GM23338 (cell line): ENCODE measurements at regions not wholly inside any gene's neighbourhood (a gene's known extent, or its start where the extent isn't known, plus 50 kb on each side); places are given as distances from the start of the nearest gene placed in this dataset.

Source experiments
- CREB1 ChIP-seq: fragments of 250-450 bp; sonication (Bioruptor Pico); IDR thresholded peaks from 2 replicates; pipeline ENCODE4 v1.5.0; 2020; ENCODE audit warnings: low read depth, mild to moderate bottlenecking, moderate library complexity
- TF ChIP-seq, protein P1 (sequence below), 2 experiments: fragments of 200-600 bp in 1 of 2; sonication (generic) in 1 of 2; conservative IDR thresholded peaks; 2 replicates each; pipeline versions ENCODE4 v1.5.1 to v1.6.1; 2016 to 2017; ENCODE audit warnings: antibody characterized with exemption in 2 of 2, low read depth in 2 of 2, mild to moderate bottlenecking in 2 of 2, moderate library complexity in 1 of 2
- TF ChIP-seq, protein P2 (sequence below): IDR thresholded peaks from 2 replicates; pipeline ENCODE4 v1.6.1; 2016; ENCODE audit warnings: antibody characterized with exemption
- TF ChIP-seq, protein P3 (sequence below): IDR thresholded peaks from one replicate; pipeline ENCODE4 v1.6.1; 2018; ENCODE audit warnings: antibody characterized with exemption; ENCODE audit not compliant: unreplicated experiment

DNA sequence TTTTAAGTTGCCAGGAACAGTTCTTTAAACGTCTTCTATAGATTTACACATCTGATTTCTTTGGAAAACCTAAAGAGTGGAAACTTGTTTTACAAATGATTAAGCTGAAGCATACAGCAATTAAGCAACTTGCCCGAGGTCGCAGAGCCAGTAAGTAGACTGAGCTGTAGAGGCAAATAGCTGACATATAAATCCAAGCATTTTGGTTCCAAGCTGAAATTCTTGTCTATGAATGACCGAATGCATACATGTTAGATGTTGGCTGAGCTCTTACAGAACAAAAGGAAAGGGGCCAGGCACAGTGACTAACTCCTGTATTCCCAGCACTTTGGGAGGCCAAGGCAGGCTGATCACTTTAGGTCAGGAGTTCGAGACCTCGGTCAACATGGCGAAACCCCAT is 101.8 kb upstream of the SGK1 start:
- no peak for TF ChIP-seq CREB1 (CRISPR knock-in tag)
- TF ChIP-seq, protein P1, sequence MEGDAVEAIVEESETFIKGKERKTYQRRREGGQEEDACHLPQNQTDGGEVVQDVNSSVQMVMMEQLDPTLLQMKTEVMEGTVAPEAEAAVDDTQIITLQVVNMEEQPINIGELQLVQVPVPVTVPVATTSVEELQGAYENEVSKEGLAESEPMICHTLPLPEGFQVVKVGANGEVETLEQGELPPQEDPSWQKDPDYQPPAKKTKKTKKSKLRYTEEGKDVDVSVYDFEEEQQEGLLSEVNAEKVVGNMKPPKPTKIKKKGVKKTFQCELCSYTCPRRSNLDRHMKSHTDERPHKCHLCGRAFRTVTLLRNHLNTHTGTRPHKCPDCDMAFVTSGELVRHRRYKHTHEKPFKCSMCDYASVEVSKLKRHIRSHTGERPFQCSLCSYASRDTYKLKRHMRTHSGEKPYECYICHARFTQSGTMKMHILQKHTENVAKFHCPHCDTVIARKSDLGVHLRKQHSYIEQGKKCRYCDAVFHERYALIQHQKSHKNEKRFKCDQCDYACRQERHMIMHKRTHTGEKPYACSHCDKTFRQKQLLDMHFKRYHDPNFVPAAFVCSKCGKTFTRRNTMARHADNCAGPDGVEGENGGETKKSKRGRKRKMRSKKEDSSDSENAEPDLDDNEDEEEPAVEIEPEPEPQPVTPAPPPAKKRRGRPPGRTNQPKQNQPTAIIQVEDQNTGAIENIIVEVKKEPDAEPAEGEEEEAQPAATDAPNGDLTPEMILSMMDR (conservative IDR thresholded peaks at IDR 0.05; ENCODE audit: low read depth in 2 of 2), result no peak
- TF ChIP-seq, protein P2, sequence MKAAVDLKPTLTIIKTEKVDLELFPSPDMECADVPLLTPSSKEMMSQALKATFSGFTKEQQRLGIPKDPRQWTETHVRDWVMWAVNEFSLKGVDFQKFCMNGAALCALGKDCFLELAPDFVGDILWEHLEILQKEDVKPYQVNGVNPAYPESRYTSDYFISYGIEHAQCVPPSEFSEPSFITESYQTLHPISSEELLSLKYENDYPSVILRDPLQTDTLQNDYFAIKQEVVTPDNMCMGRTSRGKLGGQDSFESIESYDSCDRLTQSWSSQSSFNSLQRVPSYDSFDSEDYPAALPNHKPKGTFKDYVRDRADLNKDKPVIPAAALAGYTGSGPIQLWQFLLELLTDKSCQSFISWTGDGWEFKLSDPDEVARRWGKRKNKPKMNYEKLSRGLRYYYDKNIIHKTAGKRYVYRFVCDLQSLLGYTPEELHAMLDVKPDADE, result no peak
- TF ChIP-seq, protein P3, sequence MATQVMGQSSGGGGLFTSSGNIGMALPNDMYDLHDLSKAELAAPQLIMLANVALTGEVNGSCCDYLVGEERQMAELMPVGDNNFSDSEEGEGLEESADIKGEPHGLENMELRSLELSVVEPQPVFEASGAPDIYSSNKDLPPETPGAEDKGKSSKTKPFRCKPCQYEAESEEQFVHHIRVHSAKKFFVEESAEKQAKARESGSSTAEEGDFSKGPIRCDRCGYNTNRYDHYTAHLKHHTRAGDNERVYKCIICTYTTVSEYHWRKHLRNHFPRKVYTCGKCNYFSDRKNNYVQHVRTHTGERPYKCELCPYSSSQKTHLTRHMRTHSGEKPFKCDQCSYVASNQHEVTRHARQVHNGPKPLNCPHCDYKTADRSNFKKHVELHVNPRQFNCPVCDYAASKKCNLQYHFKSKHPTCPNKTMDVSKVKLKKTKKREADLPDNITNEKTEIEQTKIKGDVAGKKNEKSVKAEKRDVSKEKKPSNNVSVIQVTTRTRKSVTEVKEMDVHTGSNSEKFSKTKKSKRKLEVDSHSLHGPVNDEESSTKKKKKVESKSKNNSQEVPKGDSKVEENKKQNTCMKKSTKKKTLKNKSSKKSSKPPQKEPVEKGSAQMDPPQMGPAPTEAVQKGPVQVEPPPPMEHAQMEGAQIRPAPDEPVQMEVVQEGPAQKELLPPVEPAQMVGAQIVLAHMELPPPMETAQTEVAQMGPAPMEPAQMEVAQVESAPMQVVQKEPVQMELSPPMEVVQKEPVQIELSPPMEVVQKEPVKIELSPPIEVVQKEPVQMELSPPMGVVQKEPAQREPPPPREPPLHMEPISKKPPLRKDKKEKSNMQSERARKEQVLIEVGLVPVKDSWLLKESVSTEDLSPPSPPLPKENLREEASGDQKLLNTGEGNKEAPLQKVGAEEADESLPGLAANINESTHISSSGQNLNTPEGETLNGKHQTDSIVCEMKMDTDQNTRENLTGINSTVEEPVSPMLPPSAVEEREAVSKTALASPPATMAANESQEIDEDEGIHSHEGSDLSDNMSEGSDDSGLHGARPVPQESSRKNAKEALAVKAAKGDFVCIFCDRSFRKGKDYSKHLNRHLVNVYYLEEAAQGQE, result no peak
